GM12873 (cell line): ENCODE measurements at regions not wholly inside any gene's neighbourhood (a gene's known extent, or its start where the extent isn't known, plus 50 kb on each side); places are given as distances from the start of the nearest gene placed in this dataset.

Source experiments
- CTCF ChIP-seq: IDR thresholded peaks from 2 replicates; pipeline ENCODE4 v1.5.1; 2012; ENCODE audit warnings: low read depth, mild to moderate bottlenecking, moderate library complexity, low read length, control low read depth; ENCODE audit not compliant: insufficient read depth; ENCODE audit errors: missing control alignments

GRCh38 chr6:113364766-113365165, 492.4 kb upstream of the MARCKS start:
- no peak for TF ChIP-seq CTCF

GRCh38 chr6:113365191-113365590, 492.0 kb upstream of the MARCKS start:
- TF ChIP-seq CTCF = no peak

GRCh38 chr6:113366505-113366904, 490.6 kb upstream of the MARCKS start:
- no peak for TF ChIP-seq CTCF

GRCh38 chr6:113370508-113371502, 486.3 kb upstream of the MARCKS start:
- TF ChIP-seq CTCF = no peak

- TF ChIP-seq CTCF = no peak
Observed at GRCh38 chr6:113375950-113376846, 480.9 kb upstream of the MARCKS start.

- no peak for TF ChIP-seq CTCF
Observed at GRCh38 chr6:113376847-113377165, 480.3 kb upstream of the MARCKS start.

GRCh38 chr6:113377362-113377942, 479.7 kb upstream of the MARCKS start:
- no peak for TF ChIP-seq CTCF
